COLO668 (cell line): ENCODE measurements at regions not wholly inside any gene's neighbourhood (a gene's known extent, or its start where the extent isn't known, plus 50 kb on each side); places are given as distances from the start of the nearest gene placed in this dataset.
"Not testable (repeated sequence)": the region's sequence is repeated elsewhere in the genome, so short reads cannot be mapped to it uniquely, and the experiment has no call there.

Experiments
- DNase-seq: peaks from one replicate; lab custom pipeline; 2025; ENCODE audit not compliant: unreplicated experiment; lab: John Stamatoyannopoulos, UW

DNA sequence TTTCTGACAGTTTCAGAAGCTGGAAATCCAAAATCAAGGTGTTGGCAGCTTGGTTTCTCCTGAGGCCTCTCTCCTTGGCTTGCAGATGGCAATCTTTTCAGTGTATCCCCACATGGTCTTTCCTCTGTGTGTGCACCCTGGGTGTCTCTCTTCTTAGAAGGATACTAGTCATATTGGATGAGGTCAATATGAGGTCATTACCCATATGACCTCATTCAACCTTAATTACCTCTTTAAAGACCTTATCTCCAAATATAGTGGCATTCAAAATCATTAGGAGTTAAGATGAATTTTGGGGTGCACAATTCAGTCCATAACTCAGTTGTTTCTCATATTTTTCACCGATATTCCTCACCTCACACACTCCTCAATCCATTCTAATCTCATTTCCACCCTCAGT lies 92.4 kb upstream of the TGM3 start:
- DNase-seq: no peak

GRCh38 chr20:2204021-2204420 lies 91.8 kb upstream of the TGM3 start:
- no peak for DNase-seq

GRCh38 chr20:2206957-2207769 lies 88.6 kb upstream of the TGM3 start:
- DNase-seq: peak; percentile 86

- DNase-seq: no peak
Measured at GRCh38 chr20:2207770-2208097, 88.1 kb upstream of the TGM3 start.

DNA sequence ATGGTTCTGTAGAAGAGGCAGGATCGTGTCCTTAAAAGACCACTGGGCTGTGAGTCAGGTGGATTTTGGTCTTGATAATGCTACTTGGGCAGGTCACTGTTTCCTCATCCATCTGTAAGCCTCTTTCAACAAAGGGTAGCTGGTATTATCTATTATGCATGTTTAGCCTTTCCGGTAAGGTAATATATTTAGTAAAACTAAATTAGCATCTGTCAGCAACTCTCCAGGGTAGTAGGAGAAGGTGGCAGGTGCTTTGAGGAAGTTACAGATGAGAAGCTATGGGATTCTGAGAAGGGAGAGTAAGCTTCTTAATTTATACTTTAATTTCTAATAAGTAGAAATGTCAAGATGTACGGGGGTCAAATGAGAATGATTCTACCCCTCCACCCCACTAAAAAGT lies 86.9 kb upstream of the TGM3 start:
- DNase-seq: no peak

GRCh38 chr20:2210646-2211552 lies 84.9 kb upstream of the TGM3 start:
- no peak for DNase-seq

DNA sequence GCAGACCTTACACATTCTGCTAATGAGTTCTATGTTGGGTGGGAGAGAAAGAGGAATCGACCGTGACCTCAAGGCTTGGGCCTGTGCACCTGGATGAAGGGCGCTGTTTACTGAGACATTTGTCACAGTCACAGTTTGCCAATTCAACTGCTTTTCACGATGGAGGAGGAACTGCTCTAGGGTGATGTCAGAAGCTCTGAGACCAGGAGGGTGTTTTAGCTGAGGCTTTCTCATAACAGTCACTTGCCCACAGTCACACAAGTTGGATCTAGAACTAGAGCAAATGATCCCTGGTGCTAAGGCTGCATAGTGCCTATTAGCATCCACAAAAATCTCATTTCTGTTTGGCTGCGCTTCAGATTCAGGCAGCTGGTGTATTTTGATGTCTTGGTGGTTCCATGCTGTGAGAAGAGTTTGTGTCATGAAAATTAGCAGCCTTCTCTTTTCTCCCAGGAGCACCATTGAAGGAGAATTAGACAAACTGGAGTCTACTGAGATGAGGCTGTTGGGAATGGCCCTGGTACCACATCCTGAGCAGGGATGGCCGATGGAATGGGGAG lies 83.3 kb upstream of the TGM3 start:
- DNase-seq: no peak

GRCh38 chr20:2213401-2213800 lies 82.4 kb upstream of the TGM3 start:
- DNase-seq: no peak

DNA sequence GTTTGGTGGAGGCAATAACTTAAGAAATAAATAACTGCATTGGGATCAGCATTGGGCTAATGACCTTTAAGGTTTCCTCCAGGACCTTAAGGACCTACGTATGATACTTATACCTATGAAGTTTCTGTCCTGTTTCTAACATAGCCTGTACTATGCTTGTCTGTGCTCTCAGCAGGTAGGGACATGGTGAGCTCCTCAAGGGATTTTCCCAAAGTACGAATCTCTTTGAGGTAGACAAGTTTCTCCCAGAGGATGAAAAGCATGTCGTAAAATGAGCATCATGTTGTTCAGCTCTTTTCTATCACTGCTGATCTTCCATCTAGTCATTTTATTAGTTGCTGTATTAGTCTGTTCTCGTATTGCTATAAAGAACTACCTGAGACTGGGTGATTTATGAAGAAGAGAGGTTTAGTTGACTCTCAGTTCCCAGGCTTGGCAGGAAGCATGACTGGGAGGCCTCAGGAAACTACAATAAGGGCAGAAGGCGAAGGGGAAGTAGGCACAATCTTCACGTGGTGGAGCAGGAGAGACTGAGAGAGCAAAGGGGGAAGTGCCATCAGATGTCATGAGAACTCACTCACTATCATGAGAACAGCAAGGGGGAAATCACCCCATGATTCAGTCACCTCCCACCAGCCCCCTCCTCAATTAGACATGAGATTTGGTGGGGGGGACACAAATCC lies 77.8 kb upstream of the TGM3 start:
- DNase-seq: no peak

DNA sequence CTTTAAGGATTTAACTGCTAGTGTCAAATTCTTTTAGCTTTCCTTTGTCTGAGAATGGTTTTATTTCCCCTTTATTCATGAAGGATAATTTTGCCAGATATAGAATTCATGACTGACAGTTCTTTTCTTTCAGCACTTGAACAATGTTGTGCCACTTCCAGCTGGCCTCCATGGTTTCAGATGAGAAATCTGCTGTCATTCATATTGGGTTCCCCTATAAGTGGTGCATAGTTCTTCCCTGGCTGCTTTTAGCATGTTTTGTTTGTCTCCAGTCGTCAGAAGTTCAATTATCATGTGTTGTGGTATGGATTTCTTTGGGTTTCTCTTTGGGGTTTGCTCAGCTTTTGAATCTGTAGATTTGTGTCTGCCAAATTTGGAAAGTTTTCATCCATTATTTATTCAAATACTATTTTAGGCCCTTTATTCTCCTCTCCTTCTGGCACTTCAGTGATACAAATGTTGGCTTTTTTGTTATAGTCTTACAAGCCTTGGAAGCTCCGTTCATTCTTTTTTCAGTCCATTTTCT lies 76.3 kb upstream of the TGM3 start:
- DNase-seq: no peak

- DNase-seq: no peak
Measured at GRCh38 chr20:2220298-2220697, 75.5 kb upstream of the TGM3 start.

- DNase-seq: no peak
Measured at GRCh38 chr20:2221921-2222320, 73.9 kb upstream of the TGM3 start.

DNA sequence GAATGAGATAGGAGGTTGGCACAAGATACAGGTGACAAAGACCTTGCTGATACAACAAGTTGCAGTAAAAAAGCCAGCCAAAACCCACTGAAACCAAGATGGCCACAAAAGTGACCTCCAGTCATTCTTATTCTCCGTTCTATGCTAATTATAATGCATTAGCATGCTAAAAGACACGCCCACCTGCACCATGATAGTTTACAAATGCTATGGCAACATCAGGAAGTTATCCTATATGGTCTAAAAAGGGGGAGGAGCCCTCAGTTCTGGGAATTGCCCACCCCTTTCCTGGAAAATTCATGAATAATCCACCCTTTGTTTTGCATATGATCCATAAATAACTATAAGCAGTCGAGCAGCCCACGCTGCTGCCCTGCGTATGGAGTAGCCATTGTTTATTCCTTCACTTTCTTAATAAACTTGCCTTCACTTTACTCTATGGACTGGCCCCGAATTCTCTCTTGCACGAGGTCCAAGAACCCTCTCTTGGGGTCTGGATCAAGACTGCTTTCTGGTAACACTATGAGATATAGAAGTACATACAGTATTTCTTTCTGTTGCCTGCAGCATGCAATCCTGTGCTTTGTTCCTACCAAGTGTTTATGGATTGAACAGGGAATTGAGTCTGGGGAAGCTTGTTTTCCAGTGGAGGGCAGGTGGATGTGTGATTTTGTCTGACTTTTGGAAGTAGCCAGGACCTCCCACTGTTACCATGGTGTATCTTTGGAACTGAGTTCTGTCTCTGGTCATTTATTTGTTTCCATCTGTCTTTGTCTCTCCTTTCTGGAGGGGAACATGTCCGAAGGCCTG lies 72.0 kb upstream of the TGM3 start:
- no peak for DNase-seq

DNA sequence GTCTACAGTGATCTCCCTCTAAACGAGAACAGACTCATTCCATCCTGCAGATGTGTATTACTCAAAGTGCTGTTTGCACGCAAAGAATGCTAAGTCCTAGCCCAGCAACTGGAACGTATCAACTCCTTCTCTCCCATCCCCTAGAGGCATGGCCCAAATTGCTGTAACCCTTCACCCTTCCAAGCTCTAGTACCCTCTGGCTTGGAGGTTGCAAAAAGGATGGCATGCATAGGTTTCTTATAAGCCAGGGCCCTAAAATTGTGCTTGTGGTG lies 71.5 kb upstream of the TGM3 start:
- no peak for DNase-seq

GRCh38 chr20:2227285-2227684 lies 68.5 kb upstream of the TGM3 start:
- not testable (repeated sequence) for DNase-seq

DNA sequence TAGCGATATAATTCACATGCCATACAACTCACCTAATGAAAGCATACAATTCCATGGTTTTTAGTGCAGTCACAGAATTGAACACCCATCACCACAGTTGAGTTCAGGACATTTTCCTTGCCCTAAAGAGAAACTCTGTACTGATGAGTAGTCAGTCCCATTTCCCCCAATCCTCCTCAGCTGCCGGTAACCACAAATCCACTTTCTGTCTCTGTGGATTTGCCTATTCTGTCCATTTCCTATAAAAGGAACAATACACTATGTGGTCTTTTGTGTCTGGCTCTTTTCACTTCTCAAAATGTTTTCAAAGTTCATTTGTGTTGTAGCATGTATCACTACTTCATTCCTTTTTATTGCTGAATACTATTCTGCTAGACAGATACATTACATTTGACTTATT lies 67.9 kb upstream of the TGM3 start:
- DNase-seq: no peak

DNA sequence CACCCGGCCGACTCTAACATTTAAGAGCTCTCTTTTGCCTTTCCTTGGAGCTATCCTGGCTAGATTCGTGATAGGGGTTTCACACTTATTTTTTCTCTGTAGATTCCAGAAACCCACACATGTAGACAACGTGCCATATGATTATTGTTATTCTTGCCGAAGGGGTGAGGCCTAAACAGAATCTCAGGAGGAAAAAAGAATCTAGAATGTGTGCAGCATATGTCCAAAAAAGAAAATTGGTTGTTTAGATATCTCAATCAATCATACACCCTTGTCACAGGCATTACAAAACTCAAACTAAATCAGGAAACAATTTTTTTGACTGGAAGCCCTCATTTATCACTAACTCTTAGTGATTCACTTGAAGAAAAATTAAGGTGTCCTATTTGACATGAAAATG lies 66.9 kb upstream of the TGM3 start:
- no peak for DNase-seq

DNA sequence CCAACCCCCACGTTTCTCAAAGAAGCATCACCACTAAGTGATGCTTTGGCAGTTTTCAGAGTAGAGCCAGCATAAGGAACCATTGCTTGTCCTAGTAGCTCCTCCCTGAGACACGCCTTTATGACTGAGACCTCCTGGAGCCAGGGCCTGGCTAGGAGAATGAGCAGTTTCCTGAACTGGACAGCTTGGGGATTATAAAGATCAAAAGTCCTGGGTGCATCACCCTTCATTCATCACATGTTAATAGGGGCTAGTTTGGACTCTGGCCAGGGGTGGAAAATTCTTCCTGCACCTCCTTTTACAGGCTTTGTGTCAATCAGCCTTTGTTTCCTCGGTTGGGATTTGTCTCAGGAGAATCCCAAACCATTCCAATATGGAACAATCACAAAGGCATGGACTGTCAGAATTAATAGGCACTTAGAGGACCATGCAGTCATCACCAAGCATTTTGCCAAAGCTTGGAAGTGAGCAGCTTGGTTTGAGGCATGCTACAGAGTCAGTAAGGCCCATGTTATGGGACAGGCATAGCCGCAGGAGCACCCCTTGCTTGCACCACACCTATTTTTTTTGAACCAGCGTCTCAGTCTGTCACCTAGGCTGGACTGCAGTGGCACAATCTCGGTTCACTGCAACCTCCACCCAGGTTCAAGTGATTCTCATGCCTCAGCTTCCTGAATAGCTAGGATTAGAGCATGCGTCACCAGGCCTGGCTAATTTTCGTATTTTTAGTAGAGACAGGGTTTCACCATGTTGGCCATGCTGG lies 64.9 kb upstream of the TGM3 start:
- DNase-seq: no peak

DNA sequence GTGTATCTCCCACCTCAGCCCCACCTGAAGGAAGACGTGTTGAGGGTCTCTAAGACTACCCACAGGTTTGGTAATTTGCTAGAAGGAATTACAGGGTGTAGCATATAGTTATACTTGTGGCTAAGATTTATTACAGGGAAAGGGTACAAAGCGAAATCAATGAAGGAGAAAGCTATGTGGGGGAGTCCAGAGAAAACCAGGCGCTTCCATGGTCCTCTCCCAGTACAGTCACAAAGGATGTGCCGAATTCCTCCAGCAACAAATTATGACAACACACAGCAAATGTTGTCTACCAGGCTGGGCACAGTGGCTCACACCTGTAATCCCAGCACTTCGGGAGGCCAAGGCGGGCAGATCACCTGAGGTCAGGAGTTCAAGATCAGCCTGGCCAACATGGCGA lies 64.1 kb upstream of the TGM3 start:
- DNase-seq: no peak

GRCh38 chr20:2234598-2235191 lies 61.1 kb upstream of the TGM3 start:
- peak; percentile 19 for DNase-seq
